HepG2 (cell line): ENCODE measurements at regions not wholly inside any gene's neighbourhood (a gene's known extent, or its start where the extent isn't known, plus 50 kb on each side); places are given as distances from the start of the nearest gene placed in this dataset.

ENCODE experiments used
- ATAC-seq: fragments of 200-7000 bp; cut with Tn5 transposase; 3 replicates; pipeline ENCODE4 v1.9.1; 2020; ENCODE audit warnings: mild to moderate bottlenecking, moderate library complexity
- BruUV-seq: library from RNA; stranded (reverse); fragments of 400-500 nt; replicated peaks from 2 replicates; lab custom pipeline; 2021; lab: Mats Ljungman, UMichigan
- CTCF ChIA-PET: fragments of 300-600 bp; formaldehyde crosslinking; extraction: SDS; loops from one replicate; lab custom pipeline; 2021; ENCODE audit warnings: low total read pairs, inconsistent platforms, low intra/inter-chr PET ratio; lab: Yijun Ruan, JAX
- POLR2A ChIA-PET: fragments of 350-600 bp; sonication (Branson Sonifier 250); formaldehyde crosslinking; loops from one replicate; lab custom pipeline; 2020; ENCODE audit warnings: antibody characterized with exemption, inconsistent platforms; lab: Yijun Ruan, JAX
- DNase-seq: peaks from one replicate; pipeline ENCODE4 v3.0.0-alpha.2; 2015; ENCODE audit warnings: low spot score
- FAIRE-seq: peaks from 3 replicates; lab custom pipeline; 2011; peaks lifted over from hg19 to GRCh38; lab: Jason Lieb, UNC
- H2AFZ ChIP-seq: one replicate; pipeline ENCODE4 v1.6.1; 2011; ENCODE audit warnings: low read length, inconsistent platforms
- H3K27ac ChIP-seq: fragments of 300-600 bp; 3 replicates; pipeline ENCODE4 v1.8.0; 2011; ENCODE audit warnings: mixed run types, mild to moderate bottlenecking, mixed read lengths, low read length, inconsistent platforms; ENCODE audit not compliant: insufficient read depth; ENCODE audit errors: extremely low read length
- H3K27me3 ChIP-seq, 2 experiments: fragments of 200-600 bp in 1 of 2; 2 replicates in 1 of 2; 3 replicates in 1 of 2; pipeline versions ENCODE4 v1.6.0 to v1.8.0; 2011; ENCODE audit warnings: low read length in 2 of 2, mild to moderate bottlenecking in 2 of 2, moderate library complexity in 2 of 2, inconsistent platforms in 1 of 2; ENCODE audit not compliant: insufficient read depth in 2 of 2, control insufficient read depth in 1 of 2
- H3K36me3 ChIP-seq, 2 experiments: fragments of 200-600 bp in 1 of 2; replicated peaks in 1 of 2; 2 replicates in 1 of 2; 3 replicates in 1 of 2; pipeline versions ENCODE4 v1.5.1 to v1.8.0; 2011; ENCODE audit warnings: low read length in 2 of 2, inconsistent platforms in 1 of 2; ENCODE audit not compliant: insufficient read depth in 2 of 2, control insufficient read depth in 1 of 2
- H3K4me1 ChIP-seq: 2 replicates; pipeline ENCODE4 v1.5.1; 2012; ENCODE audit warnings: low read length, inconsistent platforms; ENCODE audit not compliant: insufficient read depth
- H3K4me2 ChIP-seq: 2 replicates; pipeline ENCODE4 v1.6.0; 2011; ENCODE audit warnings: low read depth, low read length, inconsistent platforms
- H3K4me3 ChIP-seq, 3 experiments: fragments of 200-600 bp in 1 of 3; sonication (generic), shearing (Covaris generic) in 1 of 3; replicated peaks in 1 of 3; 2 replicates each; pipeline ENCODE4 v1.5.1; 2011 to 2016; ENCODE audit warnings: low read length in 3 of 3, inconsistent platforms in 2 of 3, low read depth in 2 of 3, mild to moderate bottlenecking in 2 of 3, control low read depth in 1 of 3, mixed read lengths in 1 of 3; ENCODE audit not compliant: insufficient read depth in 1 of 3
- H3K79me2 ChIP-seq: one replicate; pipeline ENCODE4 v1.6.1; 2011; ENCODE audit warnings: low read length, inconsistent platforms; ENCODE audit not compliant: insufficient read depth
- H3K9ac ChIP-seq: 2 replicates; pipeline ENCODE4 v1.6.0; 2011; ENCODE audit warnings: mild to moderate bottlenecking, low read depth, low read length, inconsistent platforms; ENCODE audit not compliant: insufficient read depth
- H3K9me3 ChIP-seq: 2 replicates; pipeline ENCODE4 v1.5.1; 2012; ENCODE audit warnings: mild to moderate bottlenecking, low read length
- H4K20me1 ChIP-seq: 2 replicates; pipeline ENCODE4 v1.6.0; 2011; ENCODE audit warnings: inconsistent platforms, mild to moderate bottlenecking, low read length, moderate library complexity; ENCODE audit not compliant: insufficient read depth
- MTA1 ChIP-seq: sonication (generic); formaldehyde crosslinking; IDR thresholded peaks from 2 replicates; pipeline ENCODE4 v1.4.0; 2020; ENCODE audit warnings: missing genetic modification reagents, mild to moderate bottlenecking, borderline replicate concordance
- NFIB ChIP-seq: sonication (generic); formaldehyde crosslinking; IDR thresholded peaks from 2 replicates; pipeline ENCODE4 v1.9.0; 2021; ENCODE audit warnings: missing genetic modification reagents, mild to moderate bottlenecking, borderline replicate concordance
- POLR2G ChIP-seq: fragments of 200-400 bp; formaldehyde crosslinking; IDR thresholded peaks from 2 replicates; pipeline ENCODE4 v1.6.1; 2018; ENCODE audit warnings: mild to moderate bottlenecking, low read depth, low read length, moderate library complexity
- SKI ChIP-seq: fragments of 450-650 bp; IDR thresholded peaks from one replicate; pipeline ENCODE4 v1.6.1; 2018; ENCODE audit warnings: mild to moderate bottlenecking; ENCODE audit not compliant: partially characterized antibody
- SRF ChIP-seq: IDR thresholded peaks from 2 replicates; pipeline ENCODE4 v1.6.1; 2011; ENCODE audit warnings: mild to moderate bottlenecking, low read depth, low read length, moderate library complexity
- ZKSCAN1 ChIP-seq: fragments of 150-350 bp; IDR thresholded peaks from 2 replicates; pipeline ENCODE4 v1.6.1; 2014; ENCODE audit warnings: low read length
- ZNF501 ChIP-seq: sonication (generic); formaldehyde crosslinking; IDR thresholded peaks from 2 replicates; pipeline ENCODE4 v1.5.1; 2020; ENCODE audit warnings: mild to moderate bottlenecking, moderate library complexity, missing genetic modification reagents
- whole genome bisulfite sequencing: methylation state at CpG from one replicate; pipeline ENCODE4 v1.1.6; 2017; ENCODE audit warnings: low lambda C conversion rate; 5-methylcytosine and 5-hydroxymethylcytosine counted together
- in situ Hi-C: cut with HindIII; loops from 2 replicates; pipeline ENCODE4 v1.10.0; 2017; ENCODE audit warnings: low pct_unique_long_range_greater_than_20kb; ENCODE audit not compliant: extremely low pct_ligation_motif_present
- intact Hi-C: fragments of 100-400 bp; cut with micrococcal nuclease; formaldehyde crosslinking; loops from one replicate; pipeline ENCODE4 v1.10.0; 2022; ENCODE audit not compliant: unreplicated experiment
- TF ChIP-seq, protein P1 (sequence below): sonication (generic); formaldehyde crosslinking; IDR thresholded peaks from 2 replicates; pipeline ENCODE4 v1.4.0; 2020; ENCODE audit warnings: mild to moderate bottlenecking, missing genetic modification reagents

DNA sequence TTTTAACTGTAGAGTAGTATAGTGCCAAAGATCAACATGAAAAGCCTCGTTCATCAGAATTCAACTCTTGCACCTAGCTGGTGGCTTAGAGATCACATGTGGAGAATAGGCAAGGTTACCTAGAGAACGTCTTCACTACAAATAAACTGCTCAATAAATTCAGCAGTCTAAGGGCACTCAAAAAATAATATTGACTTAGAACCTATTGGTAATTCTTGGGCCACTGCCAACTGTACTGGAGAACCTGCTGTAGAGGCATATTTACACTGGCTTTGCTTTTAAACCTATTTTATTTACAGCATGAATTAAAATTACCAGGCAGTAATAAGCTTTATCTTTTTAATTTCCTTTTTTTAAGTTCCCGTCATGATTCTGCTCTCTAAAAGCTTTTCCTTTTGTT lies 343.7 kb downstream of the PDHA2 start:
- Histone ChIP-seq H3K4me3 (no peak overlapping the region), H3K27ac (no peak overlapping the region), H4K20me1 (no peaks in the 10 kb centered on the region), H3K36me3 (no peaks in the 10 kb centered on the region), H3K27me3 (no peaks in the 10 kb centered on the region), H3K4me2 (no peak overlapping the region), H3K9ac (no peak overlapping the region), H3K4me1 (no peaks in the 10 kb centered on the region), H3K79me2 (no peaks in the 10 kb centered on the region), H3K9me3 (no peaks in the 10 kb centered on the region)
- 2% methylated on average over 3 of the region's 3 CpGs for WGBS
- intact Hi-C loops: no loop called here
- no peak for FAIRE-seq
- in situ Hi-C loops: no loop called here
- ATAC-seq: no peak
- POLR2A ChIA-PET: no interaction called here
- BruUV-seq: no TSS peak
- TF ChIP-seq, protein P1, sequence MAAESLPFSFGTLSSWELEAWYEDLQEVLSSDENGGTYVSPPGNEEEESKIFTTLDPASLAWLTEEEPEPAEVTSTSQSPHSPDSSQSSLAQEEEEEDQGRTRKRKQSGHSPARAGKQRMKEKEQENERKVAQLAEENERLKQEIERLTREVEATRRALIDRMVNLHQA (CRISPR knock-in tag): no peak
- TF ChIP-seq ZKSCAN1: no peak
- TF ChIP-seq SRF: no peak
- no peak for TF ChIP-seq MTA1 (CRISPR knock-in tag)
- TF ChIP-seq ZNF501 (CRISPR knock-in tag): no peak
- no peak for TF ChIP-seq NFIB
- TF ChIP-seq, all 625 proteins: peak for 0
- CTCF ChIA-PET: no interaction called here
- DNase-seq: peak; percentile 2
- no peak overlapping the region for H2AFZ ChIP-seq

DNA sequence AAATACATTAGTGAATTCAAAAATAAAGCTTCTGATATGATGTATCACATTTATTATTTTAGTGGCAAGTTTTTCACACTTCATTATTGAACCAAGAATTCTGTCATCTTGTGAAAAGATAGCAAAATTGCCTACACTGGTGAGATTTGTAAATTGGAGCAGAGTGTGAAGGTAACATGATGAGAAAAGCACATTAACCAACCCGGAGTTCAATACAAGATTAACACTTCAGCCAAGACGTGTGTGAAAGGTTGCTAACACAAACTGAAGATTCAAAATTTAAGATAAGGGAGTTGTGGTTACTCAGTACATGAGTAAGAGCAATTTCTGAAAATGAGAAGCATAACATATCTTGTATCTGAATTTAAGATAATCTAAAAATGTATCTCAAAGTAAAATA lies 346.7 kb downstream of the PDHA2 start:
- Histone ChIP-seq H2AFZ (no peak overlapping the region), H4K20me1 (no peaks in the 10 kb centered on the region), H3K27ac (no peak overlapping the region), H3K27me3 (no peaks in the 10 kb centered on the region), H3K4me2 (no peak overlapping the region), H3K9ac (no peak overlapping the region), H3K4me1 (no peaks in the 10 kb centered on the region), H3K4me3 (no peak overlapping the region), H3K36me3 (no peaks in the 10 kb centered on the region), H3K79me2 (no peaks in the 10 kb centered on the region), H3K9me3 (no peaks in the 10 kb centered on the region)
- in situ Hi-C loops: no loop called here
- DNase-seq (no peak), FAIRE-seq (no peak), ATAC-seq (no peak)
- intact Hi-C loops: no loop called here
- ChIA-PET CTCF (no interaction called here), POLR2A (no interaction called here)
- 3% methylated on average over 2 of the region's 2 CpGs for WGBS
- TF ChIP-seq POLR2G: no peak
- no peak for TF ChIP-seq SKI
- BruUV-seq: no TSS peak
